Astrocyte (in vitro differentiated cells and primary cell): ENCODE measurements at regions not wholly inside any gene's neighbourhood (a gene's known extent, or its start where the extent isn't known, plus 50 kb on each side); places are given as distances from the start of the nearest gene placed in this dataset.
"Not testable (repeated sequence)": the region's sequence is repeated elsewhere in the genome, so short reads cannot be mapped to it uniquely, and the experiment has no call there.

ENCODE experiments used
- DNase-seq: peaks from one replicate; pipeline ENCODE4 v3.0.0-alpha.2; 2010; ENCODE audit warnings: low read depth
- FAIRE-seq: peaks from 2 replicates; lab custom pipeline; 2011; peaks lifted over from hg19 to GRCh38; lab: Jason Lieb, UNC
- H2AFZ ChIP-seq: 2 replicates; pipeline ENCODE4 v1.6.0; 2012; ENCODE audit warnings: low read depth, low read length, inconsistent platforms
- H3K27ac ChIP-seq: 2 replicates; pipeline ENCODE4 v1.5.1; 2011; ENCODE audit warnings: low read depth, low read length, inconsistent platforms
- H3K27me3 ChIP-seq: 2 replicates; pipeline ENCODE4 v1.6.0; 2011; ENCODE audit warnings: low read length, inconsistent platforms; ENCODE audit not compliant: insufficient read depth
- H3K36me3 ChIP-seq: 2 replicates; pipeline ENCODE4 v1.5.1; 2011; ENCODE audit warnings: low read length, inconsistent platforms; ENCODE audit not compliant: insufficient read depth
- H3K4me1 ChIP-seq: 2 replicates; pipeline ENCODE4 v1.5.1; 2011; ENCODE audit warnings: low read length, inconsistent platforms; ENCODE audit not compliant: insufficient read depth
- H3K4me2 ChIP-seq: 2 replicates; pipeline ENCODE4 v1.6.0; 2012; ENCODE audit warnings: low read length, inconsistent platforms
- H3K4me3 ChIP-seq: 2 replicates; pipeline ENCODE4 v1.5.1; 2011; ENCODE audit warnings: low read depth, mild to moderate bottlenecking, low read length, inconsistent platforms; ENCODE audit not compliant: insufficient read depth
- H3K79me2 ChIP-seq: 2 replicates; pipeline ENCODE4 v1.6.0; 2012; ENCODE audit warnings: mild to moderate bottlenecking, low read length, inconsistent platforms; ENCODE audit not compliant: insufficient read depth
- H3K9ac ChIP-seq: 2 replicates; pipeline ENCODE4 v1.6.0; 2012; ENCODE audit warnings: mild to moderate bottlenecking, low read length, inconsistent platforms
- H3K9me3 ChIP-seq: 2 replicates; pipeline ENCODE4 v1.5.1; 2012; ENCODE audit warnings: low read depth, mild to moderate bottlenecking, low read length, inconsistent platforms; ENCODE audit not compliant: insufficient read depth
- H4K20me1 ChIP-seq: 2 replicates; pipeline ENCODE4 v1.6.0; 2012; ENCODE audit warnings: low read length, inconsistent platforms; ENCODE audit not compliant: insufficient read depth
- H3K27ac Mint-ChIP-seq: one replicate; pipeline ENCODE4 v1.8.0; 2021; ENCODE audit warnings: mild to moderate bottlenecking, mixed read lengths; ENCODE audit not compliant: unreplicated experiment
- H3K27me3 Mint-ChIP-seq: one replicate; pipeline ENCODE4 v1.8.0; 2021; ENCODE audit warnings: low read depth, mixed read lengths; ENCODE audit not compliant: unreplicated experiment
- H3K36me3 Mint-ChIP-seq: one replicate; pipeline ENCODE4 v1.8.0; 2021; ENCODE audit warnings: low read depth, mixed read lengths; ENCODE audit not compliant: unreplicated experiment
- H3K4me1 Mint-ChIP-seq: one replicate; pipeline ENCODE4 v1.8.0; 2021; ENCODE audit warnings: low read depth, mixed read lengths; ENCODE audit not compliant: unreplicated experiment
- H3K4me3 Mint-ChIP-seq: one replicate; pipeline ENCODE4 v1.8.0; 2021; ENCODE audit warnings: mild to moderate bottlenecking, moderate library complexity, mixed read lengths; ENCODE audit not compliant: unreplicated experiment
- H3K9me3 Mint-ChIP-seq: one replicate; pipeline ENCODE4 v1.8.0; 2021; ENCODE audit warnings: mild to moderate bottlenecking, mixed read lengths; ENCODE audit not compliant: unreplicated experiment

- H3K27me3 ChIP-seq, H3K27me3 Mint-ChIP-seq, FAIRE-seq, DNase-seq, H2AFZ ChIP-seq, H3K9ac ChIP-seq, H3K4me3 Mint-ChIP-seq, H3K4me2 ChIP-seq, H3K9me3 ChIP-seq, H3K9me3 Mint-ChIP-seq, H3K4me3 ChIP-seq, H3K4me1 Mint-ChIP-seq, H3K36me3 Mint-ChIP-seq, H3K27ac Mint-ChIP-seq, H3K36me3 ChIP-seq, H4K20me1 ChIP-seq, H3K4me1 ChIP-seq, H3K79me2 ChIP-seq, H3K27ac ChIP-seq: not testable (repeated sequence)
Observed at GRCh38 chr1:144042251-144042650, 70.5 kb upstream of the FAM72C start.

GRCh38 chr1:144040293-144040692, 68.5 kb upstream of the FAM72C start:
- not testable (repeated sequence) for H3K36me3 Mint-ChIP-seq, H4K20me1 ChIP-seq, H3K9me3 ChIP-seq, FAIRE-seq, H3K4me3 Mint-ChIP-seq, H3K27me3 Mint-ChIP-seq, H3K27ac Mint-ChIP-seq, H3K4me3 ChIP-seq, H3K27me3 ChIP-seq, H3K27ac ChIP-seq, H3K4me1 ChIP-seq, H3K36me3 ChIP-seq, H3K4me1 Mint-ChIP-seq, H3K9ac ChIP-seq, H3K79me2 ChIP-seq, DNase-seq, H3K9me3 Mint-ChIP-seq, H3K4me2 ChIP-seq, H2AFZ ChIP-seq

GRCh38 chr1:144034045-144034444, 62.3 kb upstream of the FAM72C start:
- not testable (repeated sequence) for H3K36me3 Mint-ChIP-seq, H4K20me1 ChIP-seq, H3K9ac ChIP-seq, H3K4me1 Mint-ChIP-seq, H3K27ac ChIP-seq, FAIRE-seq, H3K27me3 Mint-ChIP-seq, H3K4me1 ChIP-seq, H3K4me3 Mint-ChIP-seq, H3K27me3 ChIP-seq, H3K79me2 ChIP-seq, H3K4me3 ChIP-seq, DNase-seq, H3K9me3 ChIP-seq, H3K36me3 ChIP-seq, H3K4me2 ChIP-seq, H3K27ac Mint-ChIP-seq, H3K9me3 Mint-ChIP-seq, H2AFZ ChIP-seq

DNA sequence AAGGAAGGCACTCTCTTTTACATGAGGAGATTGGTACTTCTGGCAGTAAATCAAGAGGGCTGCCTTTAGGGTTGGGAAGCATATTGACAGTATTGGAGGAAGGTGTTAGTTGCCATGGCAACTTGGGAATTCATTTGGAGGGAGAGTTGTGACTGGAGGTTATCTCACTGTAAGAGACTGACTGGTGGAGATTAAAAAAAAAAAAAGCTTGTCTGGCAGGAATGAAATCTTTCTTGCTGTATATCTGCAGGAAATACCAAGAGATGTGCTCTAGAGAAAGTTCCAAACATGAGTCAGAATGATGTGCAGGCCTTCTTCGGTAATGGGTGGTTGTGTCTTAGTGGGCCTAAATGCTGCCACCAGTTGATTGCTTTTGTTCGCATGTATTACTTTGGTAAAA, 59.8 kb upstream of the FAM72C start:
- H3K9ac ChIP-seq, DNase-seq, H3K27ac Mint-ChIP-seq, H2AFZ ChIP-seq, H3K9me3 Mint-ChIP-seq, FAIRE-seq, H3K9me3 ChIP-seq, H3K27ac ChIP-seq, H3K4me1 ChIP-seq, H3K4me2 ChIP-seq, H3K36me3 Mint-ChIP-seq, H3K4me1 Mint-ChIP-seq, H3K27me3 ChIP-seq, H3K4me3 Mint-ChIP-seq, H3K4me3 ChIP-seq, H3K79me2 ChIP-seq, H3K36me3 ChIP-seq, H4K20me1 ChIP-seq, H3K27me3 Mint-ChIP-seq: not testable (repeated sequence)

GRCh38 chr1:144026022-144026421, 54.2 kb upstream of the FAM72C start:
- not testable (repeated sequence) for H2AFZ ChIP-seq, H4K20me1 ChIP-seq, H3K4me3 ChIP-seq, H3K27me3 ChIP-seq, H3K4me3 Mint-ChIP-seq, H3K4me2 ChIP-seq, H3K9me3 Mint-ChIP-seq, H3K9me3 ChIP-seq, H3K4me1 ChIP-seq, H3K79me2 ChIP-seq, H3K9ac ChIP-seq, H3K36me3 ChIP-seq, H3K27me3 Mint-ChIP-seq, H3K36me3 Mint-ChIP-seq, H3K27ac ChIP-seq, DNase-seq, FAIRE-seq, H3K27ac Mint-ChIP-seq, H3K4me1 Mint-ChIP-seq

GRCh38 chr1:144021690-144022384, 50.1 kb upstream of the FAM72C start:
- not testable (repeated sequence) for H3K9me3 ChIP-seq, H3K9me3 Mint-ChIP-seq, H3K27me3 ChIP-seq, H2AFZ ChIP-seq, H3K4me1 Mint-ChIP-seq, H3K79me2 ChIP-seq, H3K27me3 Mint-ChIP-seq, H4K20me1 ChIP-seq, H3K36me3 Mint-ChIP-seq, H3K9ac ChIP-seq, H3K27ac ChIP-seq, H3K27ac Mint-ChIP-seq, H3K4me2 ChIP-seq, H3K4me3 Mint-ChIP-seq, DNase-seq, FAIRE-seq, H3K4me1 ChIP-seq, H3K36me3 ChIP-seq, H3K4me3 ChIP-seq
